ENCODE measurements at regions not wholly inside any gene's neighbourhood (a gene's known extent, or its start where the extent isn't known, plus 50 kb on each side); places are given as distances from the start of the nearest gene placed in this dataset.

DNA sequence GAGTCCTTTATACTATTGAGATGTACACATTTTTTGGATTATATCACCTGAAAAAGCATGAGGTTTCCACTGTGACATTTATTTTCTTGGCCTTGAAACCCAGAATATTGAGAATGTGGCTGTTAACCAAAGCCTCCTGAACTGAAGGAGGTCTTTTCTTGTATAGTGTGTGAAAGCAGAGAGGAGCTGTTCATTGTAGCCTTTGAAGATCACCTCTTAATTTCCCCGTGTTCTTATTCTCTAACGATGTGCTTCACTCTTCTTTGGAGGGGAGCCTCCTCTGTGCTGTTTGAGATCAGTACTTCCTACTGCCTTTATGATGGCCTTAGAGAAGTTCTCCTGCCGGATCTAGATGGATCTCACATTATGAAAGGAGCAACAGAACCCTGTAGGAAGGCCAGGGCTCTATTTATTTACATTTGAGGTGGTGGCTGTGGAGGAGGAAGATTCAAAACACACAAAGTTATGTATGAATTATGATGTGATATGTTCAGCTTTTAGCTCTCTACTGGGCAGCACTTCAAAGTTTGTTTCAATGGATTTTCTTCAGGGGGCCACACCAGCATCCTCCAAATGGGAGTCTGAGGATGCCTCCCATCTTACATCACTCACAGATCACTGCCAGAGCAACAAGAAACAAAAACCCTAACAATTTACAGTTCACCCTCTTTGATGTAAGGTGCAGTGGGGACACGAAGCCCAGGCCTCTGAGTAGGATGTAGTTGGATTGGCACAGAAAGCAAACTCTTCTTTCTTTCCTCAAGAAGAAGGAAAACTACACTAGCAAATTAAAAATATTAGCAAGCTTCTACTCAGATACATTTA, 322.3 kb downstream of the DLEU7 start:
- BruUV-seq (replicated peaks), result no TSS peak
- TF ChIP-seq, protein P1, sequence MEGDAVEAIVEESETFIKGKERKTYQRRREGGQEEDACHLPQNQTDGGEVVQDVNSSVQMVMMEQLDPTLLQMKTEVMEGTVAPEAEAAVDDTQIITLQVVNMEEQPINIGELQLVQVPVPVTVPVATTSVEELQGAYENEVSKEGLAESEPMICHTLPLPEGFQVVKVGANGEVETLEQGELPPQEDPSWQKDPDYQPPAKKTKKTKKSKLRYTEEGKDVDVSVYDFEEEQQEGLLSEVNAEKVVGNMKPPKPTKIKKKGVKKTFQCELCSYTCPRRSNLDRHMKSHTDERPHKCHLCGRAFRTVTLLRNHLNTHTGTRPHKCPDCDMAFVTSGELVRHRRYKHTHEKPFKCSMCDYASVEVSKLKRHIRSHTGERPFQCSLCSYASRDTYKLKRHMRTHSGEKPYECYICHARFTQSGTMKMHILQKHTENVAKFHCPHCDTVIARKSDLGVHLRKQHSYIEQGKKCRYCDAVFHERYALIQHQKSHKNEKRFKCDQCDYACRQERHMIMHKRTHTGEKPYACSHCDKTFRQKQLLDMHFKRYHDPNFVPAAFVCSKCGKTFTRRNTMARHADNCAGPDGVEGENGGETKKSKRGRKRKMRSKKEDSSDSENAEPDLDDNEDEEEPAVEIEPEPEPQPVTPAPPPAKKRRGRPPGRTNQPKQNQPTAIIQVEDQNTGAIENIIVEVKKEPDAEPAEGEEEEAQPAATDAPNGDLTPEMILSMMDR (conservative IDR thresholded peaks at IDR 0.05; ENCODE audit: low read depth, low read length), result no peak
- no peak for TF ChIP-seq EZH2 (IDR thresholded peaks at IDR 0.05; ENCODE audit: borderline replicate concordance, low read depth, low read length, poor library complexity, severe bottlenecking)
- H3K4me1 ChIP-seq (ENCODE audit: insufficient read depth, low read length, poor library complexity, severe bottlenecking), result peaks cover 10% of the 10 kb centered on the region
- ChIA-PET POLR2A (ENCODE audit: low non-redundant PET) (no interaction called here), CTCF (no interaction called here)
- no peaks in the 10 kb centered on the region for H3K36me3 ChIP-seq (ENCODE audit: insufficient read depth, low read length, poor library complexity, severe bottlenecking)
- H3K27ac ChIP-seq (ENCODE audit: low read depth, low read length, poor library complexity, severe bottlenecking), result no peak overlapping the region
- no peak for DNase-seq (ENCODE audit: low spot score)
- H3K4me3 ChIP-seq (ENCODE audit: low read depth, low read length, poor library complexity, severe bottlenecking), result no peak overlapping the region
- no peaks in the 10 kb centered on the region for H3K9me3 ChIP-seq (ENCODE audit: low read depth, low read length, poor library complexity, severe bottlenecking)
- intact Hi-C loops (cut with micrococcal nuclease; ENCODE audit: unreplicated experiment), result no loop called here
- no peaks in the 10 kb centered on the region for H3K27me3 ChIP-seq (replicated peaks; ENCODE audit: insufficient read depth, low read depth, low read length, poor library complexity)

DNA sequence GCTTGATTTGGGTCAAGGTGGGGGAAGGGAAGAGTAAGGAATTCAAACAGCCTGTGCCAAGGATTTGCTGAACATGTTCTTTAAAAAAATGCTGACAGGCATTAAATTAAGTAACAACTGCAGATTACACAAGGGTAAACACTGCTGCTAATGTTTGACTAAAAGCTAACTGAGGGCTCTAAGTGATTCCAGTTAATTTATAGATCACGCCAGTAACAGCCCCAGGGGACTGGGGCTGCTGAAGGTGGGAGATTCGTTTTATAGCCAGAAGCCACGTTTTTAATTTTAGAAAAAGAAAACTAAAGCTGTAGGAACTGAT, 321.7 kb downstream of the DLEU7 start:
- no peaks in the 10 kb centered on the region for H3K36me3 ChIP-seq (ENCODE audit: insufficient read depth, low read length, poor library complexity, severe bottlenecking)
- no peak overlapping the region for H3K4me3 ChIP-seq (ENCODE audit: low read depth, low read length, poor library complexity, severe bottlenecking)
- no peaks in the 10 kb centered on the region for H3K27me3 ChIP-seq (replicated peaks; ENCODE audit: insufficient read depth, low read depth, low read length, poor library complexity)
- BruUV-seq (replicated peaks), result no TSS peak
- intact Hi-C loops (cut with micrococcal nuclease; ENCODE audit: unreplicated experiment), result no loop called here
- peak; percentile 19 for DNase-seq (ENCODE audit: low spot score)
- peaks cover 10% of the 10 kb centered on the region for H3K4me1 ChIP-seq (ENCODE audit: insufficient read depth, low read length, poor library complexity, severe bottlenecking)
- ChIA-PET POLR2A (ENCODE audit: low non-redundant PET) (no interaction called here), CTCF (no interaction called here)
- H3K9me3 ChIP-seq (ENCODE audit: low read depth, low read length, poor library complexity, severe bottlenecking), result no peaks in the 10 kb centered on the region
- TF ChIP-seq, protein P1 (conservative IDR thresholded peaks at IDR 0.05; ENCODE audit: low read depth, low read length), result no peak
- TF ChIP-seq EZH2 (IDR thresholded peaks at IDR 0.05; ENCODE audit: borderline replicate concordance, low read depth, low read length, poor library complexity, severe bottlenecking), result no peak
- H3K27ac ChIP-seq (ENCODE audit: low read depth, low read length, poor library complexity, severe bottlenecking), result no peak overlapping the region

DNA sequence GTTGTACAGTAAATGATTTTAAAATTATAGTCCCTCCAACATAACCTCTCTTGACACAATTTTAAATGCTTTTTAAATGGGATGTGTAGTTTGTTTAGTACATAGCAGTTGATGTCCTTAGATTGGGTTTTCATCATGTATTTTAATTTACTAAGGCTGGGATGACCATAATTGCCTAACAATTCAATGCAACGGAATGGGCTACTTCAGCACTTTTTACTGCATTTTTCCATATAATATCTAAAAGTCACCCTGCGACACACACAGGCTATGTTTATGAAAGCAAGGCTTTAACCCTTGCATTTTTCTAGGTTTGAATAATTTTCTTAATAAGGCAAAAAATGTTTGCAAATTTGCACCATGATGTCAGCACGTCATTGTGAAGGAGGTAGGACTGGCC, 321.0 kb downstream of the DLEU7 start:
- intact Hi-C loops (cut with micrococcal nuclease; ENCODE audit: unreplicated experiment), result no loop called here
- Histone ChIP-seq H3K4me1 (ENCODE audit: insufficient read depth, low read length, poor library complexity, severe bottlenecking) (peaks cover 10% of the 10 kb centered on the region), H3K36me3 (ENCODE audit: insufficient read depth, low read length, poor library complexity, severe bottlenecking) (no peaks in the 10 kb centered on the region), H3K4me3 (ENCODE audit: low read depth, low read length, poor library complexity, severe bottlenecking) (no peak overlapping the region), H3K27me3 (replicated peaks; ENCODE audit: insufficient read depth, low read depth, low read length, poor library complexity) (no peaks in the 10 kb centered on the region), H3K27ac (ENCODE audit: low read depth, low read length, poor library complexity, severe bottlenecking) (no peak overlapping the region), H3K9me3 (ENCODE audit: low read depth, low read length, poor library complexity, severe bottlenecking) (no peaks in the 10 kb centered on the region)
- no TSS peak for BruUV-seq (replicated peaks)
- TF ChIP-seq, protein P1 (conservative IDR thresholded peaks at IDR 0.05; ENCODE audit: low read depth, low read length), result no peak
- TF ChIP-seq EZH2 (IDR thresholded peaks at IDR 0.05; ENCODE audit: borderline replicate concordance, low read depth, low read length, poor library complexity, severe bottlenecking), result no peak
- ChIA-PET POLR2A (ENCODE audit: low non-redundant PET) (no interaction called here), CTCF (no interaction called here)
- DNase-seq (ENCODE audit: low spot score), result no peak
